ENCODE measurements at regions not wholly inside any gene's neighbourhood (a gene's known extent, or its start where the extent isn't known, plus 50 kb on each side); places are given as distances from the start of the nearest gene placed in this dataset.
"Not testable (repeated sequence)": the region's sequence is repeated elsewhere in the genome, so short reads cannot be mapped to it uniquely, and the experiment has no call there.

- DNase-seq, result no peak
These were observed 100.4 kb upstream of the SEMA3D start for GRCh38 chr7:85287106-85287825.

GRCh38 chr7:85286446-85286845 lies 99.6 kb upstream of the SEMA3D start:
- DNase-seq, result no peak

GRCh38 chr7:85285527-85285926 lies 98.7 kb upstream of the SEMA3D start:
- peak; percentile 79 for DNase-seq

GRCh38 chr7:85275204-85275603 lies 88.3 kb upstream of the SEMA3D start:
- no peak for DNase-seq

GRCh38 chr7:85274454-85274853 lies 87.6 kb upstream of the SEMA3D start:
- no peak for DNase-seq

GRCh38 chr7:85262891-85263290 lies 76.0 kb upstream of the SEMA3D start:
- no peak for DNase-seq

- no peak for DNase-seq
These were observed 74.5 kb upstream of the SEMA3D start for GRCh38 chr7:85261336-85261735.

- not testable (repeated sequence) for DNase-seq
These were observed 62.9 kb upstream of the SEMA3D start for GRCh38 chr7:85249787-85250186.

- DNase-seq, result no peak
These were observed 52.3 kb upstream of the SEMA3D start for GRCh38 chr7:85239109-85239508.

GRCh38 chr7:85237721-85238120 lies 50.9 kb upstream of the SEMA3D start:
- DNase-seq, result no peak
